ENCODE measurements at regions not wholly inside any gene's neighbourhood (a gene's known extent, or its start where the extent isn't known, plus 50 kb on each side); places are given as distances from the start of the nearest gene placed in this dataset.

DNA sequence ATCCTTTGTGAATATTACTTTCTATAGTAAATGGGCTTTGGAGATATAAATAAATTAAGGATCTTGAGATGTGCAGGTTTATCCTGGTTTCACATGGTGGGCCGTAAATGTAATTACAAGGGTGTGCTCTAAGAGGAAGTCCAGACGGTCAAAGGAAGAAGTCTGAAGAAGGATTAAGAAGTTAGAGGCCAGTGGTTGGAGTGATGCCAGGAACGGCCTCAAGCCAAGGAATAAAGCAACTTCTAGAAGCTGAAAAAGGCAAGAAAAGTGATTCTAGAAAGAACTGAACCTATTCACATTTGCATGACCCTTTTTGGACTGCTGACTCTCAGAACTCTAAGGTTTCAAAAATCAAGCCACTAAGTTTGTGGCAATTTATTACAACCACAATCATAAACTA is 981.3 kb upstream of the ALCAM start:
- TF ChIP-seq, protein P1, sequence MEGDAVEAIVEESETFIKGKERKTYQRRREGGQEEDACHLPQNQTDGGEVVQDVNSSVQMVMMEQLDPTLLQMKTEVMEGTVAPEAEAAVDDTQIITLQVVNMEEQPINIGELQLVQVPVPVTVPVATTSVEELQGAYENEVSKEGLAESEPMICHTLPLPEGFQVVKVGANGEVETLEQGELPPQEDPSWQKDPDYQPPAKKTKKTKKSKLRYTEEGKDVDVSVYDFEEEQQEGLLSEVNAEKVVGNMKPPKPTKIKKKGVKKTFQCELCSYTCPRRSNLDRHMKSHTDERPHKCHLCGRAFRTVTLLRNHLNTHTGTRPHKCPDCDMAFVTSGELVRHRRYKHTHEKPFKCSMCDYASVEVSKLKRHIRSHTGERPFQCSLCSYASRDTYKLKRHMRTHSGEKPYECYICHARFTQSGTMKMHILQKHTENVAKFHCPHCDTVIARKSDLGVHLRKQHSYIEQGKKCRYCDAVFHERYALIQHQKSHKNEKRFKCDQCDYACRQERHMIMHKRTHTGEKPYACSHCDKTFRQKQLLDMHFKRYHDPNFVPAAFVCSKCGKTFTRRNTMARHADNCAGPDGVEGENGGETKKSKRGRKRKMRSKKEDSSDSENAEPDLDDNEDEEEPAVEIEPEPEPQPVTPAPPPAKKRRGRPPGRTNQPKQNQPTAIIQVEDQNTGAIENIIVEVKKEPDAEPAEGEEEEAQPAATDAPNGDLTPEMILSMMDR (IDR thresholded peaks at IDR 0.05) = no peak
- no peak for TF ChIP-seq EZH2phosphoT487 (IDR thresholded peaks at IDR 0.05)

All from neural progenitor cell (in vitro differentiated cells).